Raji (cell line): ENCODE measurements at regions not wholly inside any gene's neighbourhood (a gene's known extent, or its start where the extent isn't known, plus 50 kb on each side); places are given as distances from the start of the nearest gene placed in this dataset.

ENCODE experiments used
- POLR2A ChIP-seq: IDR thresholded peaks from 2 replicates; pipeline ENCODE4 v1.6.1; 2011; ENCODE audit warnings: low read depth, low read length, control low read depth; ENCODE audit not compliant: insufficient read depth

DNA sequence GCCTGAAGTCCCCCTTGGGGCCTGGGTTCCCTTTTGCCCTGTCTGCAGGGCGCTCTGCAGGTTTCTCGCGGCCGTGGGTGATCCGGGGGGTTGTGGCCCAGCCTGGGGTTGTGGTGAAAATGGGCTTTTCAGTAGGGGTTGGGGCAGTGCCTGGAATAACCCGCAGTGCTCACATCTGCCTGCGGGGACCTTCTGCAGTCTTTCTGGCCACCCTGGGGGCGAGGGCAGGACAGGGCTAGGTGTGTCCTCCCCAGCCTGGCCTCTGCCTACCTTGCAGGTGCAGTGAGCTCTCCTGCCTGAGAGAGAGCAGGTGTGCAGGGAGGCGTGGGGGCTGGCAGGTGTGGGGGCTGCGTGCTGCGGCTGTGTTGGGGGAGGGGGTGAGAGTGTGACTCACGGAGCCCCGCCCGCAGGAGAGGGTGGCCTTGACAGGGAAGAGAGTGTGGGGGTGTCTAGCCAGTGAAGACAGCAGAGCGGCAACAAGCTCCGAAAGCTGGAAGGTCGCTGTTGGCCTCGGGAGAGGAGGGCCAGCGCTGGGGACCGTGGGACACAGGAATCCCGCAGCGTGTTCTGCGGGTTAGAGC is 131.4 kb downstream of the MRPL36 start:
- TF ChIP-seq POLR2A, result no peak

DNA sequence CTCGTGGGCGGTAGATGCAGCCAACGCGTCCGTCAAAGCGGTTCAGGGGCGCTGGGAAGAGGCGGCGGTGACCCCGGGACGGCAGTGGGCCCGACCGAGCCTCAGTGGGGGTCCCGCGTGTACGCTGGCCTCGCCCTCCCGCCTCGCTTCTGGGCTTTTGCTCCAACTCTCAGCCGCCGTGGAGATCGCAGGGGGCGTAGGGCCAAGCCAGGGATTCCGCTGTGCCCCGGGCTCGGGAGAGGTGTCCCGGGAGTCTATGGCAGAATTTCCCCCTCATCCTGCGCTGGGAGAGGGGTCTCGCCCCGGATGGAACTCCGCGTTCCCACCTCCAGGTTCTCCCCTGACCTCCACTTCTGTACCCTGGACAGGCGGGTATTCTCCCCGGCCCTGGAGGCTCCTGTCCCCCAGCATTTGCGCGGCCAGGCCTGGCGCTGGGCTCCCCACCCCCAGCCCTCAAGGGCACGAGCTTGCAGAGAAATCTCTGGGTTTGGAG is 131.9 kb downstream of the MRPL36 start:
- no peak for TF ChIP-seq POLR2A

DNA sequence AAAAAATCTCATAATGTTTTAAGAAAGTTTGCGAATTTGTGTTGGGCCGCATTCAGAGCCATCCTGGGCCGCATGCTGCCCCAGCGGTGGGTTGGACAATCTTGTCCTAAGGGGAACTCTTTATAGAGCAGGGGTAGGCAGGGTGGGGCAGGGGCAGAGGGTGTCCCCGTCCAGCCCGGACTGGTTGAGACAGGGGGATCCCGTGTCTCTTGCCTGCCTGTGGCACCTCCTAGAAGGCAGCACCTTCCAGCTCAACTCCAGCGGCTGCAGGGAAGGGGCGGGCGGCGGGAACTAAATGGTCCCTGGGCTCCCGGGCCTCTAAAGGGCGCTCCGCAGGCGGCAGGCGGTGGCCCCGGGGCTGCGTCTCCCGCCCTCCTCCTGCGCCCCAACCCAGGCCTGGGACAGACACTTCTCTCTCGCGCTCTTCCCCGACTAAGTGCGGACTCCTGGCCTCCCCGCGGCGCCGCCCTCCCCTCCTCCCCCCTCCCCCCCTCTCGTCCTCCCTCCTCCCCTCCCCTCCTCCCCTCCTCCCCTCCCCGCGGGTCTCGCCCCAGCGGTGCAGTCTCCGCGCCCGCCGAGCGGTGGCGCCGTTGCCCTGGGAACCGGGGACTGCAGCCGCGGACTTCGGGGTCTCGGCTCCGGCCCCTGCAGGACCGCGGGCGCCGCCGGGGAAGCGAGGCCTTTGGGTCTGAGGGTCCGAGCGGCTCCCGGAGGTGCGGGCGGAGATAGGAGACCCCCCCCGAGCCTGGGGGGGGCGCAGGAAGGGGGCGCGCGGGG is 132.6 kb downstream of the MRPL36 start:
- TF ChIP-seq POLR2A, result no peak

DNA sequence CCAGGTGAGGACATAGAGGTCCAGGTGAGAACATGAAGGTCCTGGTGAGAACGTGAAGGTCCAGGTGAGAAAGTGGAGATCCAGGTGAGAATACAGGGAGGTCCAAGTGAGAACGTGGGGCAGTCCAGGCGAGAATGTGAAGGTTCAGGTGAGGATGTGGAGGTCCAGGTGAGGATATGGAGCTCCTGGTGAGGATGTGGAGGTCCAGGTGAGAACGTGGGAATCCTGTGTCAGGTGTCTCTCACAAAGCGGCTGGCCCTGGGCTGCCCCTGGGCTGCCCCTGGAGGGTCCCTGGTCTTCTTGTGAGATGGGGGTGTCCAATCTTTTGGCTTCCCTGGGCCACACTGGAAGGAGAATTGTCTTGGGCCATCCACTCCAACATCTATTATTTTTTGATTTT is 133.4 kb downstream of the MRPL36 start:
- no peak for TF ChIP-seq POLR2A

DNA sequence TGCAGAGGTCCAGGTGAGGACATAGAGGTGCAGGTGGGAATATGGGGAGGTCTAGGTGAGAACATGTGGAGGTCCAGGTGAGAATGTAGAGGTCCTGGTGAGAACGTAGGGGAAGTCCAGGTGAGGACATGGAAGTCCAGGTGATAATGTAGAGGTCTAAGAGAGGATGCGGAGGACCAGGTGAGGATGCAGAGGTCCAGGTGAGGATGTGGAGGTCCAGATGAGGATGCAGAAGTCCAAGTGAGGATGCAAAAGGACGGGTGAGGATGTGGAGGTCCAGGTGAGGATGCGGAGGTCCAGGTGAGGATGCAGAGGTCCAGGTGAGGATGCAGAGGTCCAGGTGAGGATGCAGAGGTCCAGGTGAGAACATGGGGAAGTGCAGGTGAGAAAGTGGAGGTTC is 133.8 kb downstream of the MRPL36 start:
- no peak for TF ChIP-seq POLR2A

DNA sequence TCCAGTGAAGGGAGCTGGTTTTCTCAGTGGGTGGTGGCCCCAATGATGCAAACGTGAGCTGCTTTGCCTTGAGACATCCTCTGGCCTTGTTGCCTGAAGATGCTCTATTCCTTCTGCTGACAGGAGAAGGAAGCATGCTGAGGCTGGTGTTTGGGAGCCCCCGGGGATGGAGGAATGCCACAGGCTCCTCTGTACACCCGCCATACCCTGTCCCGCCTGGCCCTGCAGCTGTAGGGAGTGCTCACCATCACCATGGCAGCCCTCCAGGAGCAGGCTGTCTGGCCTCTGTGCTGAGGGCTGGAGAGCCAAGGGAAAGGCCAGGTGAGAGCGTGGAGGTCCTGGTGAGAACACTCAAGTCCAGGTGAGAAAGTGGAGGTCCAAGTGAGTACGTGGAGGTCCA is 134.4 kb downstream of the MRPL36 start:
- TF ChIP-seq POLR2A, result no peak

DNA sequence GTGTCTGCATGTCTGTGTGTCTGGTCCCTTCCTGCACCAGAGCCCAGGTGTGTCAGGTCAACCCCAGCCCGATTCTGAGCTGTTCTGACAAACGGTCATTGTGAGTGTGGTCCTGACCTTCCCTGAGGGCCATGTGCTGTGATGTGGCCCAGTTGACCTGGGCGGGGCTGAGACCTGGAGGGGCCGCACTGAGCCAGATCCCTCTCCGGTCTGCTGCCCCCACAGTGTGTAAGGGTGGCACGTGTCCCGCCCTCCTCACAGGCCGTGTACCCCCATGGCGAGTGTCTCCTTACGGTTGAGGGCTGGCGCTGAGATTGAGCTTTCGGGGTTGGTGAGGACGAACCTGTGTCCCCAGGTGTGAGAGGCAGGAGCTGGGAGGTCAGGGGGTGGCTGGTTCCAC is 136.5 kb downstream of the MRPL36 start:
- TF ChIP-seq POLR2A, result no peak

DNA sequence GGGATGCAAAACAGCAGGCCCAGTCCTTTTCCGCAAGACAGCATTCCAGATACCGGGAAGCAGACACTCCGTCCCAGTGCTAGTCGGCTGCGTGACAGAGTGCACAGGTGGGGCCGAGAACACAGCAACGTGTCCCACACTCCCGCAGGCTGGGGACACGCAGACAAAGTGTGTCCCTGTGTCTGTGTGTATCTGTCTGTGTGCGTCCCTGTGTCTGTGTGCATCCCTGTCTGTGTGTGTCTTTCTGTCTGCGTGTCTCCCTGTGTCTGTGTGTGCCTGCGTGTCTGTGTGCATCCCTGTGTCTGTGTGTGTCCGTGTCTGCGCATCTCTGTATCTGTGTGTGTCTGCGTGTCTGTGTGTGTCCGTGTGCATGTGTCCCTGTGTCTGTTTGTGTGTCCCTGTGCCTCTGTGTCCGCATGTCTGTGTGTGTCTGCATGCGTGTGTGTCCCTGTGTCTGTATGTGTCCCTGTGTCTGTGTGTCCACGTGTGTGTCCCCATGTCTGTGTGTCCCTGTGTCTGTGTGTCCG is 137.0 kb downstream of the MRPL36 start:
- TF ChIP-seq POLR2A, result no peak

DNA sequence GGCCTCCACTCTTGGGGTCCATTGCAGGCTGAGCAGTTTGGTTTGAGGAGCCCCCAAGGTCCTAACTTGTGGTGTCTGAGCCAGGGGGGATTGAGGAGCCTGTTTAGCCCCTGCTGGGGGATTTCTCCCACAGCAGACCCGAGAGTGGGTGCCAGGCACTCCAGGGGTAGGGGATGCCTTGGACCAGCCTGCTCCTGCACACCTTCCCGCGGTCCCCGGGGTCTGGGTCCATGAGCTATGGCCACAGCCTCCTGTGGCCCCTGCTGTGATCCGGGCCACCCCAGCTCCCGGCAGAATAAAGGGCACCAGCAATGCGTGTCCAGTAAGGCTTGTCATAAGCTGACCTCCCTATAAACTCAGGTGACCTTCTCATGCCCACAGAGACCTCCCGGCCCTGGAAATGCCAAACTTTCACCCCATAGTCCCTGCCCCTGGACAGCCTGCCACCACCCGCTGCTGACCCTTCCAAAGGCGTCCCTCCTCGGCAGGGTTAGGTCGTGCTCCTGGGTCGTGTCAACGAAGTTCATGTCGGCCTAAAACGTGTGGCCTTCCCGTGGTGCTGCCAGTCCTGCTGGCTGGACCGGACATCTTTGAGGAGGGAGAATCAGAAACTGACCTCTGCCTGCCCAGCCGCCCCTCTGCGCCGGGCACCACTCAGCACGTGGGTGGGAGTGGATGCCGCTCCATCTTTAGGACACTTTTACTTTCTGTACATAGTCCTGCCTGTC is 137.6 kb downstream of the MRPL36 start:
- no peak for TF ChIP-seq POLR2A

DNA sequence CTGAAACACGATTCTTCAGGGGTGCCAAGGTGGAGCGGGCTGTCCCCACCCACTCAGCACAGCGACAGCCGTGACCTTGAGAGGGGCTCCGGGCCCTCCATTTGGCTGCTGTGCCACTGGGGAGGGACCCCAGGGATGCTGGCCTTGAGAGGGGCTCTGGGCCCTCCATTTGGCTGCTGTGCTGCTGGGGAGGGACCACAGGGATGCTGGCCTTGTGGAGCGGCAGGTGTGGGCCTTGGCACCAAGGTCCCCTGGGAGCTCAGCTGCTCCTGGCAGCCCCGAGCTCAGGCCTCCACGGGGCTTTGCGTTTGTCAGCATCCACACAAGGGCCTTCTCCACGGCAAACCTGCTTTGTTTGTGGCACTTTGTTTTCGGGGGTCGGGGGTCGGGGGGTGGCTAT is 137.6 kb upstream of the LPCAT1 start:
- no peak for TF ChIP-seq POLR2A

DNA sequence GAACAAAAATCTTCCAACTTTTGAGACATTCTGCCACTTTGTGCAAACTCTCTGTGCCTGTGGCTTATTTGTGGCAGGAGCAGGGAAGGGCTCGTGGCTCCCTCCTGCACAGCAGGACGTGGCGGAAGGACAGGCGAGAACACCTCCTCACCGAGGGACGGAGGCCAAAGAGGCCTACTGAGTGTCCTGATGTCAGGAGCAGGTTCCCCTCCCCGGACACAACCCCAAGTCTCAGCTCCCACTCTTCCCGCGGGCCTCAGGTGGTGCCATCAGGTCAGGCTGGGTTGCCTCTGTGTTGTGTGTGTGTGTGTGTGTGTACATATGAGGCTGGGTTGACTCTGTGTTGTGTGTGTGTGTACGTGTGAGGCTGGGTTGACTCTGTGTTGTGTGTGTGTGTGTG is 136.8 kb upstream of the LPCAT1 start:
- no peak for TF ChIP-seq POLR2A

DNA sequence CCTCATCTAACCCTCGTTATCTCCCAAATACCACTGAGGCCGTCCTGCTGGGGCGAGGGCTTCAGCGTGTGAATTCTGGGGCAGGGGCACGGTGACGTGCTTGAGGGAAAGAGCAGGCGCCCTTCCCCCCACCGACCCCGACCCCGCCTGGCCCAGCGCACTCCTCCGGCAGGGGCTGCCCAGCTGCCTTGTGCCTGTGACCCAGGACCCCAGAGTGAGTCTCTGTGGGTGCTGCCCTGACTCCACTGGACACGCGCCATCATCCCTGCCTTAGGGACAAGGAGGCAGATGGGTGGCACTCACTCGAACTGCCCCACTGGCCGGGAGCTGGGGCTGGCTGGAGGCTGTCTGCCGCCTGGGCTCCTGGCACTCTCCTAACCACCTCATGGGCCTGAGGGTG is 136.2 kb upstream of the LPCAT1 start:
- no peak for TF ChIP-seq POLR2A

DNA sequence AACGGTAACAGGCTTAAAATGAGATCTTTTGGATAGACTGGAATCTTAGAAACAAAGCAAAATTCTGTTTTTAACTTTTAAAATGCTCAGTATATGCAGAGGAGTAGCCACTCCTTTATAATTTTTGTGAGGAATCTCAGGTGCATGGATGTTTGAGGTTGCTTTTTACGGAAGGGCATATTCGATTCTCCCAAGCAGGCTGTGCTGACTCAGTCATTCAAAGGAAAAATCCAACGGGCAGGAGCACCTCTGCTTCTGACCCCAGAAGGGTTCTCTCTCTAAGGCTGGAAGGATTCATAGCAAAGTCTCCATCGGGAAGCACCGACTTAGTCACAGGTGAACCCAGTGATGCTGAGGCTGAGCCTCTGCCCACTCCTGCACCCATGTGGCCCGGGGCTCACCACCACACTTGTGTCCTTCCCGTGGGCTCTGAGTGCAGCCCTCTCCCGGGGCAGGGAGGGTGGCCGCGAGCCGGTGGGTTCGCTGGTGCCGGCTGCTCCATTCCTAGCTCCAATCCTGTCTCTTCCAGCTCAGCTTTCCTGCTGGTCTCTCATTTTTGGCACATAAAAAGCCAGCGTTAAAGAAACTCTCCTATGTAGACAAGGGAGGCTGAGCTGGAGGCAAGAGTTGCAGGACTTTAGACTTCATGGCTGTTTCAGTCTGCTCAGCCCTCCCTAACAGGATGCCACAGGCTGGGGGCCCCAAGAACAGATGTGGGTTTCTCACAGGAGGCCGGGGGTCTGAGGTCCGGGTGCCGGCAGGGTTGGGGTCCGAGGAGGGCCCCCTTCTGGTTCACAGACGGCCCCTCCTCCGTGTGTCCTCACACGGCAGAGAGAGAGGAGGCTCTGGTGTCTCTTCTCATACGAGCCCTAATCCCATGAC is 135.6 kb upstream of the LPCAT1 start:
- no peak for TF ChIP-seq POLR2A

DNA sequence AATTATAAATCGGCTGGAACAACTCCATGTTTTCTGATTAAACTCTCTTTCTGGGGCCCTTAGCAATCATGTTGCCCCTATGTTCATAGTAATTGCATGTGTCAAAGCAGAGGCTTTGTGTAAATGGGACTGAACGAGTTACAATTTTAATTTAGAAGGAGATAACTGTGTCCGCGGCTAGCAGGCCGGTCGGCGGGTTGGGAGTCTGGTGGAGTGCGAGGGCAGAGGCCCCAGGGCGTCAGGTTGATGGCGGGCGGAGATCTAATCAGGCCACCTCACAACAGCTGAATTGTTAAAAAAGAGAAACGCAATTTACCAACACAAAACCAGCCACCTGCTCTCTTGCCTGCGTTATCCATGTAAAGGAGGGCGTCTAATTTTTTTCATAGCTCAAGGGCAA is 134.9 kb upstream of the LPCAT1 start:
- no peak for TF ChIP-seq POLR2A
